Central memory CD8-positive, alpha-beta T cell (primary cell): ENCODE measurements at regions not wholly inside any gene's neighbourhood (a gene's known extent, or its start where the extent isn't known, plus 50 kb on each side); places are given as distances from the start of the nearest gene placed in this dataset.
"Not testable (repeated sequence)": the region's sequence is repeated elsewhere in the genome, so short reads cannot be mapped to it uniquely, and the experiment has no call there.

ENCODE experiments used
- ATAC-seq: fragments of 150-1000 bp; cut with Tn5 transposase; replicated peaks from 2 replicates; pipeline ENCODE4 v1.10.0; 2022; ENCODE audit warnings: mild to moderate bottlenecking, moderate FRiP score, moderate number of reproducible peaks; ENCODE audit not compliant: poor library complexity, severe bottlenecking; ENCODE audit errors: extremely low read depth
- DNase-seq, 2 donors: peaks; one replicate each; pipeline ENCODE4 v3.0.0; 2021; ENCODE audit warnings: low spot score in 2 of 2
- H3K27ac Mint-ChIP-seq: one replicate; pipeline ENCODE4 v1.8.0; 2022; ENCODE audit warnings: low read depth, mild to moderate bottlenecking, moderate library complexity, mixed read lengths
- H3K27me3 Mint-ChIP-seq: one replicate; pipeline ENCODE4 v1.8.0; 2022; ENCODE audit warnings: mixed read lengths
- H3K36me3 Mint-ChIP-seq: one replicate; pipeline ENCODE4 v1.8.0; 2022; ENCODE audit warnings: mild to moderate bottlenecking, moderate library complexity, mixed read lengths; ENCODE audit not compliant: insufficient read depth
- H3K4me1 Mint-ChIP-seq: one replicate; pipeline ENCODE4 v1.8.0; 2022; ENCODE audit warnings: mixed read lengths
- H3K4me3 Mint-ChIP-seq: one replicate; pipeline ENCODE4 v1.8.0; 2022; ENCODE audit warnings: mild to moderate bottlenecking, moderate library complexity, mixed read lengths
- H3K9me3 Mint-ChIP-seq: one replicate; pipeline ENCODE4 v1.8.0; 2022; ENCODE audit warnings: mixed read lengths

DNA sequence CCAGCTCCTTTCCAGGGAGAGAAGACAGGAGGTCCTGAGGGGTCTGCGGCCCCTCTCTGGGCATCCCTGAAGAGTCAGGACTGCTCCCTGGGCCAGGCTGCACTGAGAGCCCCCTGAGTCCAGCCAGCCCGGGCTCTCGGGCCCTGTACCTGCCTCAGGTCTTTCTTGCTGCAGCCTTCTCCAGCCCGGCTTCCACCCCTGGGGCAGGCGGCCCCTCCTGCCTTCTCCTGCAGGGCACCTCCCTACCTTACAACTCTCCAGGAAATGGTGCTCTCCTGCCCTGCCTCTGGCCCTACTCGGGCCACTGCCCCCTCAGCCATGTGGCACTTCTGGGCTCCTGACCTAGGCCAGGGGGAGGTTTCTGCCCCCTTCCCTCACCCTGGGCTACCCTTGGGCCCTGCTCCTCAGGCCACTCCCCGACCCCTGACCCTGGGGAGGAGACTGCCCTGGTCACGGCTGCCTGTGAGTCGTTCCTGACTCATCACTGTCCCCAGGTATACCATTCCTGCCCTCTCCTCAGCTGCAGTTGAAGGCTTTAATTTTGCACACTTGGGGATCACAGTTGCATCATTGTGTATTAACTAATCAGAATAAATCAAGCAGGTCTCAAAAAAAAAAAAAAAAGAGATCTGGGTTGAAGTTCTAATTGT, 251.1 kb downstream of the NXPE2 start:
- Mint-ChIP-seq H3K4me1 (no peaks in the 10 kb centered on the region), H3K4me3 (no peak overlapping the region), H3K9me3 (no peaks in the 10 kb centered on the region), H3K27ac (no peak overlapping the region), H3K36me3 (no peaks in the 10 kb centered on the region), H3K27me3 (peaks cover 10% of the 10 kb centered on the region)
- DNase-seq (no peak), ATAC-seq (no peak)

DNA sequence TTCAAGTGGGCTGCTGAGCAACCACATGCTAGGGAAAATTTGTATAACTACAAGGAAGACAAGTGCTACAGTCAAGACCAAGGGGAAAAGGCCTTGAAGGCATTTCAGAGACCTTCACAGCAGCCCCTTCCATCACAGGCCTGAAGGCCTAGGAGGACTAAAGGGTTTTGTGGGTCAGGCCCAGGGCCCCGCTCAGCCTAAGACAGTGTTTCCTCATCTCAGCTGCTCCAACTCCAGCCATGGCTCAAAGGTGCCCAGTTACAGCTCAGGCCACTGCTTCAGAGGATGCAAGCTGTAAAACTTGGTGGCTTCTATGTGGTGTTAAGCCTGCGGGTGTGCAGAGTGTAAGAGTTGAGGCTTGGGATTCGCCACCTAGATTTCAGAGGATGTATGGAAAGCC, 260.5 kb downstream of the NXPE2 start:
- Mint-ChIP-seq H3K9me3 (peaks cover 7% of the 10 kb centered on the region), H3K27ac (no peak overlapping the region), H3K4me1 (no peaks in the 10 kb centered on the region), H3K4me3 (no peak overlapping the region), H3K27me3 (peaks cover 28% of the 10 kb centered on the region), H3K36me3 (no peaks in the 10 kb centered on the region)
- ATAC-seq (no peak), DNase-seq (no peak)

DNA sequence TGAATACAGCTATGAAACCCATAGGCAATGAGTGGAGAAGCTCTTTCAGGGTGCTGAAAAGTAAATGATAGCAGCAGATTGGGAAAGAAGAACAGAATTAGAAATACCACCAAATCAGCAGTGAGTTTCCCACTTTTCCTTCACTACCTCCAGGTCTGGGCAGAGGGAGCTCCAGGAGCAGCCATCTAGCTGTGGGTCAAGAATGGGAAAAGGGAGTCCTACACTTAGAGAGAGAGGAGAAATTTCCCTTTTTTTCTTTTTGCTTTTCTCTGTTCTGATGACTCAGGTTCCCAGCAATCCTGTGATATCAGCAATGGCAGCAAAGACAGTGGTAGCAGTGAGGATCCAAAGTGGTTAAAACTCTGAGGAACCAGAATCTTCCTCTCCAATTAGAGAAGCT, 263.9 kb downstream of the NXPE2 start:
- DNase-seq (no peak), ATAC-seq (no peak)
- Mint-ChIP-seq H3K36me3 (no peaks in the 10 kb centered on the region), H3K4me3 (no peak overlapping the region), H3K27ac (no peak overlapping the region), H3K9me3 (peaks cover 7% of the 10 kb centered on the region), H3K27me3 (peaks cover 19% of the 10 kb centered on the region), H3K4me1 (no peaks in the 10 kb centered on the region)

DNA sequence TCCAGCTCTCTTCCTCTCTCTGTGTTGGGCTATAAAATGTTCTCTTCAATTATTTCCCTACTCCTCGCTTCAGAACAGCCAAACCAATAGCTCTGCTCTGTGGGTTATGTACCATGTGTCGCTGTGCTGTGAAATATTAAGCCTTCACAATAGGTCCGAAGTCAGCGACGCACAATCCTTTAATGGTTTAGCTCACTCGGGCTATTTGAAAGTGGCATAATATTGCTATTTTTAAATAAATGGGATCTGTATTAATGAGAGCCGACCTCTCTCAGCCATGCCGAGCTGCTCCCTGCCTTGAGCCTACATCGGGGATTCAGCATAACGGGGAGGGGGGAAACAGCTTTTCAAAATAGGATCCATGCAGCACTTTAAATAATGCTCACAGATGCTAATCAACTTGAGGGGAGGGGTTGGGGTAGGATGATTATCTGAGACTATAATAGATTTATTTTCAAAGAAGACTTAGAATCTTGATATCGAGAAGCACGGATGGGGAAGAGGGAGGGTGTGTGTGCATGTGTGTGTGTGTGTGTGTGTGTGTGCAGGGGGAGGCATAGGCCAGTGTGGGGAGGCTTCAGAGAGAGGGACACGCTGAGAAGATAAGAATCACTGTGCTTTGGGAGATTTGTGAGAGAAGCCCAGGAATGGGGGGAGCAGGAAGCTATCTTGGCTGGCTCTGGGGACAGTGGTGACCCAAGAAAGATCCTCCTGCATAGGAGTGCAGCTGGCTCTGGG, 271.5 kb downstream of the NXPE2 start:
- Mint-ChIP-seq H3K9me3 (no peaks in the 10 kb centered on the region), H3K4me1 (no peaks in the 10 kb centered on the region), H3K36me3 (no peaks in the 10 kb centered on the region), H3K27ac (no peak overlapping the region), H3K4me3 (no peak overlapping the region), H3K27me3 (peaks cover 9% of the 10 kb centered on the region)
- DNase-seq: no peak
- no peak for ATAC-seq

DNA sequence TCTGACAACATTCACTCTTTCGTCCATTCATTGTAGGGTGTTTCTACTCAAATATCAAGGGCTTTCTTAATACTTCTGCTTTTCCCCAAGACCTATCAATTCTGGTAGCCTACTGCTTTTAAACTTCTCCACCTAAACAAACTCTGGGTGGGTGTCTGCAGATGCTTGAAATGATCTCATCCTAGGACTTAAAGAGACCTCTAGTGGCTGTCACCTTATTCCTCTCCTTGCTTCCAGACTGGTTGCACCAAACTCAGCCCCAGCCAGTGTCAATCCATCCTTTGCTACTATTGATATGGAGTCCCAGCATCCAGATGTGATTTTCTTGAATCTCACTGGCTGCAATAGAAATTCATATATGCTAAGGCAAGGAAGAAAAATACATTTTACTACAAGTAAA, 274.7 kb downstream of the NXPE2 start:
- Mint-ChIP-seq H3K27ac (no peak overlapping the region), H3K36me3 (no peaks in the 10 kb centered on the region)
- ATAC-seq: no peak

DNA sequence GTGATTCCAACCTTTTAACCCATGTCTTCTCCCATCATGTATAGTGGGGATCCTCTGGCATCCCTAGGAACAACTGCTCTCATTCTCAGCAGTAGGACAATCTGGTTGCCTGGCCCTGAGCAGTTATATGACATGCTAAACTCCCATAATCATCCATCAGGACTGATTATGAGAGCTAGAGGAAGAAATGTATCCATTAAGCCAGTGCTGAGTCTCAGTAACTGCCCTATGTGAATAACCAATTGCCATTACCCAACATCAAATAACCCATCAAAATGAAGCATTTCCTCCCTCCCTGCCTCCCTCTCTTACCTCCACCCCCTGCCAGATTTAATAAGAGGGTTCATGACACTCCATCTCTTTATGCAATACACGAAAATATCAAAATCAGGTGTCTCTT, 277.6 kb downstream of the NXPE2 start:
- ATAC-seq: no peak
- no peak overlapping the region for H3K27ac Mint-ChIP-seq
- H3K27me3 Mint-ChIP-seq: peaks cover 40% of the 10 kb centered on the region
- no peaks in the 10 kb centered on the region for H3K9me3 Mint-ChIP-seq
- H3K4me1 Mint-ChIP-seq: no peaks in the 10 kb centered on the region
- no peak for DNase-seq
- no peak overlapping the region for H3K4me3 Mint-ChIP-seq
- H3K36me3 Mint-ChIP-seq: no peaks in the 10 kb centered on the region

More for the DNA sequence above, 274.7 kb downstream of the NXPE2 start:
- DNase-seq: no peak
- Mint-ChIP-seq H3K4me3 (no peak overlapping the region), H3K4me1 (no peaks in the 10 kb centered on the region), H3K9me3 (no peaks in the 10 kb centered on the region), H3K27me3 (peaks cover 35% of the 10 kb centered on the region)

DNA sequence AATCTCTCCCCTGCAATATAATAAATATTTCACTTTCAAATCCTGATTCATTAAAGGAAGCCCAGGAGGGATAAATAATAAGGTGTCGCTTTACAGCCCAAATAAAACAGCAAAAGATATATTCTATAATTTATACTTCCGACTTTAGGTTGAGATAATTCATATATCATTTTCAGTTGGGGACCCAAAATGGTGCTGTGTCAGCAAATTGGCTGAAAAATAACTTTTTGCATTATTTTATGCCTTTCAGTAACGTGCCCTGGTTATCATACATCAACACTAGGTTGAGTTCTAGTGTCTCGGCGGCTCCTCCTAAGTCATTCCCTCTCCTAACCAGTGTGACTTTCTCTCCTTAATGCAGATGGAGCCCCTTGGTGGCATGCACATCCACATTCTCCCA, 278.2 kb downstream of the NXPE2 start:
- H3K27me3 Mint-ChIP-seq: peaks cover 40% of the 10 kb centered on the region
- no peaks in the 10 kb centered on the region for H3K4me1 Mint-ChIP-seq
- no peak for ATAC-seq
- H3K4me3 Mint-ChIP-seq: no peak overlapping the region
- no peak for DNase-seq
- H3K9me3 Mint-ChIP-seq: no peaks in the 10 kb centered on the region
- no peak overlapping the region for H3K27ac Mint-ChIP-seq
- no peaks in the 10 kb centered on the region for H3K36me3 Mint-ChIP-seq

DNA sequence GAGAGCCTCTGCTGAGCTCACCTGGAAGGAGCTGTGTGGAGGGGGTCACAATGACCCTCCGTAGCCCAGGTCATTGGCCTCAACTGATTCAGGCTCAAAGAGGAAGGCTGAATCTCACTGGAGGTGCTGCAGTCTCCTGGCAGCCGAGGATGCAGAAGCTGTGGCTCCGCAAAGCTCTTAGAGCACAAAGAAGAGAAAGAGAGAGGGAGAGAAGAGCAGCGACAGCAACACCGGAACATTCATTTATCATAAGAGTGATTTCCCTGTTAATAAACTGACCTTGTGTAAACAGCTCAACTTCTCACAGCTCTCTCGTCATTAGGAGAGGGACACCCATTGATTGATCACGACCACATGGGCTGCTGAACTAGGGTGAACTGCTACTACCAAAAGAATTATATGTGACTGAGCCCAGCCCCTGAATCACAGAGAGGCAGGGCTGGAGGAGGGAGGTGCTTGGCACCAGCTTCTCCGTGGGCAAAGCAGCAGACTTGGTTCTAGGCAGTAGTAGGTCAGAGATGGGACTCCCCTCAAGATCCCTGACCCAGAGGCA, 281.7 kb downstream of the NXPE2 start:
- Mint-ChIP-seq H3K9me3 (no peaks in the 10 kb centered on the region), H3K27me3 (peaks cover 40% of the 10 kb centered on the region), H3K4me1 (no peaks in the 10 kb centered on the region), H3K4me3 (no peak overlapping the region), H3K27ac (no peak overlapping the region), H3K36me3 (no peaks in the 10 kb centered on the region)
- DNase-seq (no peak), ATAC-seq (no peak)

DNA sequence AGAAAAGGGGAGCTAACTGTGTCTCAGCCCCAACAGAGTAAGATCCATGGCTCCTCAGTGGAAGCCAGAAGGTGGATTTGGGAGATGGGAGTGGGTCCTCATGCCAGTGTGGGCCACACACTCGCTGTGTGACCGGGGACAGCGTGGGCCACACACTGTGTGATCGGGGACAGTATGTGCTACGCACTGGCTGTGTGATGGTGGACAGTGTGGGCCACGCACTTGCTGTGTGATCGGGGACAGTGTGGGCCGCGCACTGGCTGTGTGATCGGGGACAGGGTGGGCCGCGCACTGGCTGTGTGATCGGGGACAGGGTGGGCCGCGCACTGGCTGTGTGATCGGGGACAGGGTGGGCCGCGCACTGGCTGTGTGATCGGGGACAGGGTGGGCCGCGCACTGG, 282.5 kb downstream of the NXPE2 start:
- H3K36me3 Mint-ChIP-seq, H3K4me1 Mint-ChIP-seq, H3K4me3 Mint-ChIP-seq, H3K27ac Mint-ChIP-seq, DNase-seq, H3K9me3 Mint-ChIP-seq, ATAC-seq: not testable (repeated sequence)
- H3K27me3 Mint-ChIP-seq: peaks cover 39% of the 10 kb centered on the region

DNA sequence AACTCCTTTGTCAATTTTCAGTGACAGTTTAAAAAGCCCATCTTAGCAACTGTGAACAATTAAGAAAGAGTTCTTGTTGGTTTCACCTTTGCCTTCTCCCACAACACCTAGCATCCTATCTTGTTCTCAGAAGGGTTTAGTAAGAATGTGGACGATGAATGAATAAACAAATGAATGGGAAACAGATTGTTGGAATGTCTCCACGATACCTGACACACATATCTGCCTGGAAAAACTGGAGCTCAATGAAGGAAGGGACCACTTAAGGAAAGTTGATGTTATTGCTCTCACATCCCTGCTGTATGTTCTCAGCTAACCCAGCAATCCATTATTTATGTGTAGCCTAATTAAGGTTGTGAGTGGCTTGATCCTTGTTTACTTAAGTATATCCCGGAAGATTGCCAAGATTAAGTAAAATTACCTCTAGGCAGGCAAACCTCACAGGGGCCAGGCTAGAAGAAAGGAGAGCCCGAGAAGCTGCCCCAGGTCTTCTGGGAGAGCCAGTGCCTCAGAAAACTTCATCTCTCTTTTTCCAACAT, 286.4 kb downstream of the NXPE2 start:
- Mint-ChIP-seq H3K27me3 (peaks cover 18% of the 10 kb centered on the region), H3K4me1 (no peaks in the 10 kb centered on the region), H3K36me3 (no peaks in the 10 kb centered on the region), H3K9me3 (no peaks in the 10 kb centered on the region), H3K4me3 (no peak overlapping the region), H3K27ac (no peak overlapping the region)
- ATAC-seq (no peak), DNase-seq (no peak)

DNA sequence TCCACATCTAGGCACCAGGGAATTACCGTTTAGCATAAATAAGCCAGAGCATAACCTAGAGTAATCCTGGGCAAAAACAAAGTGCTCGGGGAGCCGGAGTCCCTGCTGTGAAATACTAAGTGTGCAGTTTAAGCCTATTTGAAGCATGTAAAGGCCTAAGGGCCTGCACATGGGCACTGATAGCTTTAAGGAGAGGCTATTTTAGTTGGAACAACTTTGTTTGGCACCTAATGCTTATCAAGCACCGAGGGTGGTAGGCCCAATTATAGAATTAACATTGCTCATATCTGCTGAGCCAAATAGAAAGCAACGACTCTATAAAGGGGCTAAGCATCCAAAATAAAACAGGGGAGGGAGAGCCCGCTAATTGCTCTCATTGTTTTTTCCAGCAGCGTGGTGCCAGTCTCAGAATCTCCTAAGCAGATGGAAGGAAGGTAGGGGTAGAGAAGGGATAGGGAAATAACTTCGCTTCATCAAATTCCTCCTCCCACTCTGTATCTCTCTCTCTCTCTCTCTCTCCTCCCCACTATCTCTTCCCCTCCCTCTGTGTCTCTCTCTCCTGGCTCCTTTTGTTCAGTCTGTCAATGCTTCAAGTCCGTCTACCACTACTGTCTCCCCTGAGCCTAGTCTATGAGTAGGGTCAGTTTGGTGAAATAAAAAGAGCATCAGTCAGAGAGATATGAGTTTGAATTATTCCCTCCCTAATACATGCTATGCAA, 292.8 kb downstream of the NXPE2 start:
- Mint-ChIP-seq H3K27me3 (peaks cover 11% of the 10 kb centered on the region), H3K36me3 (no peaks in the 10 kb centered on the region), H3K27ac (no peak overlapping the region), H3K9me3 (no peaks in the 10 kb centered on the region), H3K4me3 (no peak overlapping the region), H3K4me1 (no peaks in the 10 kb centered on the region)
- ATAC-seq (no peak), DNase-seq (no peak)

DNA sequence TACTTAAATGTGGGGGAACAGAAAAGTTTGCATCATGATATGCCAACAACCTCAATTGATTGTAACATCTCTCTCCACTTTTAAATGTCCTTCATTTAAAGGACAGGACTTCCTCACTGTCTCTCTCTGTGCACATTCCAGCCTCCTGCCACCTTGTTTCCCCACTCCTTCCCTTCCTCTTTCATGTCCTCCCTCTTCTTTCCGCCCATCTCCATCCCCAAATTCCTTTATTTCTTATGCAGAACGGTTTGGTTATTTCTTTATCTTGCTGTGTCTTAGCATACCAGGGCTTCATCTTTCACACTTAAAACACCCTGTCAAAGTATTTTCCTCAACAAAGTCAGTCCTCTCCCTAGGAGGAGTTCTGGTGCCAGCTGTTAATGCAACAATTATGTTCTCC, 293.8 kb downstream of the NXPE2 start:
- Mint-ChIP-seq H3K4me1 (no peaks in the 10 kb centered on the region), H3K4me3 (no peak overlapping the region), H3K27ac (no peak overlapping the region), H3K27me3 (peaks cover under 1% of the 10 kb centered on the region), H3K36me3 (no peaks in the 10 kb centered on the region), H3K9me3 (no peaks in the 10 kb centered on the region)
- DNase-seq: no peak
- no peak for ATAC-seq
